NCI-H510A (cell line): ENCODE measurements at regions not wholly inside any gene's neighbourhood (a gene's known extent, or its start where the extent isn't known, plus 50 kb on each side); places are given as distances from the start of the nearest gene placed in this dataset.
"Not testable (repeated sequence)": the region's sequence is repeated elsewhere in the genome, so short reads cannot be mapped to it uniquely, and the experiment has no call there.

Source experiments
- DNase-seq: peaks from one replicate; lab custom pipeline; 2025; lab: John Stamatoyannopoulos, UW

DNA sequence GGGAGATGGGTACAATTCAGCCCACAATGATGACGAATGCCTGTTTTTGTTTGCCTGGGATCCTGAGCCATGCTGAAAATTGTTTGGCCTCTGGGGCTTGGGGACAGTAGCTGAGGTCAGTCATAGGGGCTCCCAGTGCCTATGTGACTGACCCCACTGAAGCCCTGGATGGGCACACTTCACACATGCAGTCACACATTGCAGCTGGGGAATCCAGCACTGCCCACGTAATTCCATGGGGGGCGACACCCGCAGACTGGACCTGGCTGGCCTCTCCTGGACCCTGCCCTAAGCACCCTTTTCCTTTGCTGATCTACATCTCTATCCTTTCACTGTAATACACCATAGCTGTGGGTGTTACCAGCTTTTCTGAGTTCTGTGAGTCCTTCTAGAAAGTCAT lies 295.2 kb upstream of the HS6ST1 start:
- no peak for DNase-seq

DNA sequence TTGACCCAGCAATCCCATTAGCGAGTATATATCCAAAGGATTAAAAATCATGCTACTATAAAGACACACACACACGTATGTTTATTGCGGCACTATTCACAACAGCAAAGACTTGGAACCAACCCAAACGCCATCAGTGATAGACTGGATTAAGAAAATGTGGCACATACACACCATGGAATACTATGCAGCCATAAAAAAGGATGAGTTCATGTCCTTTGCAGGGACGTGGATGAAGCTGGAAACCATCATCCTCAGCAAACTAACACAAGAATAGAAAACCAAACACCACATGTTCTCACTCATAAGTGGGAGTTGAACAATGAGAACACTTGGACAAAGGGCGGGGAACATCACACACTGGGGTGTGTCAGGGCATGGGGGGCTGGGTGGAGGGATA lies 296.2 kb upstream of the HS6ST1 start:
- DNase-seq: not testable (repeated sequence)

DNA sequence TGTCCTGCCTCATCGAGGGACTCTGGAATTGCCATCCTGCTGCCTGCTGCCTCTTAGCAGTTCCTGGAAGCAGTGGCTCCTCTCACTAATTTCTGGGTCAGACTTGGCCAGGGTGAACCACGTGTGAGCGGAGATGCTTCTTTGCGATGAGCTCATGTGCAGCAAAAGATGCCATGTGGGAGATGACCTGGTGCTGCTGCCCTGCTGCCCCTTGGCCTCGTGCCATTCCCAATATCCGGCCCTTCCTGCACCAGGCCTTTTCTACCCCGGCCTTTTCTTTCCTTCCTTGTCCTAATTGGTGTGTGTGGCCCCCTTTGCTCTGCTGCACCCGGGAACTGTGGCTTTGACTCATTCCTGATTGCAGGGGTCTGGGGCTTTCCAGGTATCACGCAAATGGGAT lies 296.9 kb upstream of the HS6ST1 start:
- no peak for DNase-seq

DNA sequence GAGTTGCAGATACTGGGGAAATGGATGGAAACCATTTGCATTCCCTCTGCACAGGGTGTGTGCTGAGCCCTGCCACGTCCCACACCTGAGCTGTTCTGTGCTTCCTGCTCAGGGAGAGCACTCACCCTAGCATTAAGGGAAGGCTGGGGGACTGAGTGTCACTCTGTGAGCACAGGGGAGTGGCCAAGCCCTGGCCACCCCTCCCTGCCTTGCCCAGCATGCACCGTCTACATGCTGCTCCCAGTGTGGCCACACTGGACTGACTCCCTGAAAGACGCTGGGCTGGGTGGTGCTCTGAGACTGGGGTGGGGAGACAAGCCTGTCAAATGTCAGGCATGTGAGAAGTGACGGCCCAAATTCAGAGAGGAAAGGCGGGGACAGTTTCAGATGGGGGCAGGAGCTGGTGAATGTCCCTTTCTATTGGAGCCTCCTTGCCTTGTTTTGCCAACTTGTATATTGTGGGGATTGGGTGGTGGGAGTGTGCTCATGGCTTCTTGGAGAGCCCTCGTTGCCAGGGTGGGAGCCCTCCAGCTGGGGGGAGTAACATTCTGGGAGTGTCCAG lies 298.4 kb upstream of the HS6ST1 start:
- no peak for DNase-seq

DNA sequence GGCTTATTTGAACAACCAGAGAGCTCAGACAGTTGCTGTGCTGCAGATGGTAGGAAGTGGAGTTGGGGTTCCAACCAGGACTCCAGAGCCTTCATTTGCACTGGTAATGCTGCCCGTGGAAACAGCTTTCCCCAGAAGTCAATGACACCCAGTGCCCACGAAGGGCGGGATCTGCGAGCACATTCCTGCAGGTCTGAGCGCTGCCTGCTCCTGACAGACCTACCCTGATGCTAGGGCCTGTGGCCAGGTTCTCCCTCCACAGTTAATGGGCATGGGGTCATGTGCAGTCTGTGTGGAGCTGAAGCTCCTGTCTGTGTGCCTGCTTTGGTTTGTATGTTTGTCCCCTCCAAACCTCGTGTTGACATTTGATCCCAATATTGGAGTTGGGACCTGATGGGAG lies 299.0 kb upstream of the HS6ST1 start:
- DNase-seq: no peak

DNA sequence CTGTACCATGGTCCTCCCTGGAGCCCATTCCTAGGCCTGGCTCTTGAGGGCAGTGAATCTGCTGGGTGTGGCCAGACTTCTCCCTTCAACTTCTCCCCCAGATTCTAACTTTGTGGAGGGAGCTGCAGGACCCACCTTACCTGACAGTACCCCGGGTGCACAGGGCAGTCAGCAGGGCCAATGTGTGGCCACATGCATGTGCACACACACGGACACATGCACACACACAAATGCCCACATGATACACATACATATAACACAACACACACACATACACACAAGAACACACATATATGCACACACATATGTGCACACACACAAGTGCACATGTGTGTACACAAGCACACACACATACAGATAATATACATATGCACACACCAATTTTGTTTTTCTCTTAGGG lies 300.0 kb upstream of the HS6ST1 start:
- DNase-seq: no peak

DNA sequence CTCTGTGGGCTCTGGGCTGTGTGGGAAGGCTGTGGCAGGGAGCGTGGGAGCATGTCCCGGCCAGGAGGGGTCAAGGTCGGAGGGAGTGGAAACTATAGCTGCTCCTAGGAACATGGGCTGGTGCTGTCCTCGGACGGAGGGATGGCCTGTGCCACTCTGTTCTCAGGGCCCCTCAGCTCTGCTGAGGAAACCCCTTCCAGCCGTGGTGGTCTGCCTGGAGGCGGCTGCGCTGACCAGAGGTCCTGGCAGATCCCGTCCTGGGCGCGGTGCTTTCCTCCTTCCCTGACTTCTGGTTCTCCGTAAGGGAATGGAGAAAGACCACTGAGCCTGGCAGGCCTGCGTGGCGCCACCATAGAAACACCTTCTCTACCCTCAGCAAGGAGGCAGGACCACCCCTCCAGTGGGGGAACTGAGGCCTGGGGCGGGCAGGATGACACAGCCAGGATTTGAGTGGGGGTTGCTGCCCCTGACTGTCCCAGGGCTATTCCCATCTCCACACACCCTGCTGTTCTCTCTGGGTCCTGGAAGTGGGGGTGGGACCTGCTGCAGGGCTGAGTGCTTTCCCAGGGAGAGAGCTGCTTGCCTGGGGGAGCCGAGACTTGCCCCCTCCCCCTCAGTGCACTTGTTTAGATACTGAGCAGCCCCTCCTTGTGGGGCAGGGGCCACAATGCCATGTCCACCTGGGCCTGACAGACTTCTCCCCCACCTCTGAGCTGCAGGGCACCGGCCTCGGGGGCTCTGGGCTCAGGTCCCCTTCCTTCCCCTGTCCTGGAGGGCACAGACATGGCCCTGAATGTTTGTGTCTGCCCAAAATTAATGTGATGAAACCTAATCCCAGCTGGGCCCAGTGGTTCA lies 301.0 kb upstream of the HS6ST1 start:
- no peak for DNase-seq

DNA sequence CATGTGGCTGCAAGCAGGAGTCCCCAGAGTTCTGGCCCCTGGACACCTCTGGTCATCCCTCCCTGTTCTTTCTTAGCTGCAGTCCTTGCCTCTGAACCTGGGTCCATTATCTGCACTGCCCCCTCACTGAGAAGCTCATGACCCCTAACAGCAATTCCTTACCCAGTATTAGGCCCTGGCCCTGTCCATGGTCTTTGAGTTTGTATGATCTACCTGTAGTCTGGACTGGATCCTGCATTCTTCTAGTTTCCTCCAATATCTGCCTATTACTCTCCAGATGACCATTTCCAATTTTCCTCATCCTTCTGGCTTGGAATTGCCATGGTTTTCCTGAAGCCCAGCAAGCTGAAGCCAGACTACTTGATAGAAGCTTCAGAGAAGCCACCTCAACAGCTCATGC lies 302.4 kb upstream of the HS6ST1 start:
- no peak for DNase-seq

DNA sequence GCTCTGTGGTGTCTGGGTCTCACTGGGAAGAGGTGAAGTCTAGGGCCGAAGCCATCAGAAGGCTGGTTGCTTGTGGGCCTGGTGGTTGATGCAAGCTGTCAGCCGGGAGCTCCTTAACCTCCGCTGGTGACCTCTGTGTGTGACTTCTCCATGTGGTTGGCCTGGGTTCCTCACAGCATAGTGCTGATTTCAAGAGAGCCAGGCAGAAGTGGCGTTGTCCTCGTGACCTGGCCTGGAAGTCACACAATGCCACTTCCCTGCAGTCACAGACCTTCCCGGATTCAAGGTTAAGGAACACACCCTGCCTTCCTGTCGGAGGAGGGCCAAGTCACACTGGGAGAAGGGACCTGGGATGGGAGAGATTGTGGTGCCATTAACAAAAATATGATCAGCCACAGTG lies 303.7 kb upstream of the HS6ST1 start:
- no peak for DNase-seq

DNA sequence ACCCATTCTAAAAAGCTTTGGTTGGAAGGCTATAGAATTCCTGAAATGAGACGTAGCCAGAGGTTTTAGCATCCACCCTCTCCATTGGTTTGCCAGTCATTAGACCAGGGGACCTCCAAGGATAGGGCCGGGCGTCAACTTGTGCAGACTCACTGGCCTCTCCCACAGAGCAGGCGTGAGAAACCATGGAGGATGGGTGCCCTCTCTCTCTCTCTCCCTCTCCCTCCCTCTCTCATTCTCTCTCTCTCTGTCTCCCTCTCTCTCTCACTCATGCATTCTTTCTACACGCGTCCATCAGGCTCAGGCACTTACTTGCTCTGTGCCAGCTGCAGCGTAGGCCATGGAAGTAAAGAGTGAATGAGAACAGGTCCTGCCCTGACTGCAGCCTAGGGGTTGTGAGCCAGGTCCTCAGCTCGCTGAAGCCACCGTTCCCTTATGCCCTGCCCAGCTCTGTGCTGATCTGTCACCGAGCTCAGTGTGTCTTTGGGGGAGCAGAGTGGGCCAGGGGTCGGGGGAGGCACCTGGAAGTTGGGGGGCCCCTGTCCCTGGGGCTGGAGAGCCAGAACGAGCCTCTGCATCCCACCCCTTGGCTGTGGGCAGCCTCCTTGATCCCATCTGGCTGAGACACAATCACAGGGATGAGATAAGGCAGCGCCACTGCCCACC lies 304.4 kb upstream of the HS6ST1 start:
- no peak for DNase-seq

DNA sequence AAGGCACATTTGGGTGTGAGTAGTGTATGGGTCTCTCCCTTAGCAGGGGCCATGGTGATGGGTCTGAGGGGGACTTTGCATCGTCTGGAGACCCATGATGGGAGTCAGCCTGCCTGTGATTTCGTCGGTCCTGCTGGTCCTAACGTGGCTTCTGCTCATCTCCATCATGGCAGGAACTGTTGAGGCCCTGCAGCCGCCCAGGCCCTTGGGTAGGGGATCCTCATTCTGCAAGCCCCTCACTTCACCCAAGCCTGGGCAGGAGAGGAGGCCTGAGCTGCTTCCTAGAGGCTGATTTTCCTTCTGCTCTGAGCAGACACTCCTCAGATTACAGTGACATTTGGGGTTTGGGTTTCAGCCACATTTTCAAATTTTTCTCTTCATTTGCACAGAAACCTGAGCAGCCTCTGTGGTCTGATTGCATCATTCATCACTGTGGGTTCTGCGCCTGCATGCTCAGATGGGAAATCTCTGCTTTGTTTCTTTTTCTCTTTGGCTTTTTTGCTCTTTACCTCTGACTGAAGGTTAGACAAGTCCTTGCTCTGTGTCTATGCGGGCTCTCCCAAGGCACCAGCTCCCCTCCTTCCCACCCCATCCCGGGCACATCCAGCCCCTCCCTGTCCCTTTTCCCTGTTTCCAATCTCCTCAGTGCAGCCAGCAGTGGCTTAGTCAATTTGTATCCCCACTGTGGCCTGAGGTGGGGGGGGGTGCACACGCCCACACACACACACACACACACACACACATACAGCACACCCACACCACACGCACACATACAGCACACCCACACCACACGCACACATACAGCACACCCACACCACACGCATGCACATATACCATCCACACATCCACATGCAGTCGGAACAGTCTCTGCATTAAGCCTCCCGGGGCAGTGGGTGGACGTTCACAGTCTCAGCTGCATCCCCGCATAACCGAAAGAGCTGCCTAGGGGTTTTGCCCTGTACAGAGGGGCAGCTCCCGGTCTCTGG lies 305.4 kb upstream of the HS6ST1 start:
- no peak for DNase-seq

DNA sequence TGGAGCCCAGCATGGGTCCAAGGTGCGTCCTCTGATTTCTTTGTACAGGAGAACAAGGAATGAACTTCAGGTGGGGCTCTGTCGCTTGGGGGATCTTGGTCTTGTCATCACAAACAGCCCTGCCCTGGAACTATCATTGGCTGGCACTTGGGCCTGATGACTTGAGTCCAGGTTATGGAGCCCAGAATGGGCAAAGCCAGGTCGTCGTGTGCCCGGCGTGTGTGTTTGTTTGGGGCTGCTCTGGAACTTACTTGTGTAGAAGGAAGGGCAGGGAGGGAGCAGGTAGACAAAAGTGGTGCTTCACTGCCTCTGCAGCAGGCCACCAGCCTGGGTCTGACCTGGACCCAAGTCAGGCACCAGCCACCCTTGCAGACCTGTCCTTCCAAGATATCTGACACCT lies 306.3 kb upstream of the HS6ST1 start:
- no peak for DNase-seq

DNA sequence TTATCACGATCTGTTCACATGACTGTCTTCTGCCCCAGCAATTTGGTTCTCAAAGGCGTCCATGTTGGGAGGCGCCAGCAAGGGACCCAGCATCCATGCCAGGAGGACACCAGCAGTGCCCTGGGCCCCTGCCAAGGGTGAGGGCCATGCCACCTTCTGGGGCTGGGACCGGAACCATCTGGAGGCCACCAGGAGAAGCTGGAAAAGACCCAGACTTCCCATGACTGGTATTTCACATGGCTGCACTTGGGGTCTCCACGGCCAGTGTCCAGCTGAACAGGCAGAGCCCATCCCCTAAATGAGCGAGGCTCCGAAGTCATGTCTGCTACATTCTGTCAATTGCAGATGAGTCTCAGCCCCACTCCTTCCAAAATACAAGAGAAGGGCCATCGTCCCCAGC lies 306.8 kb upstream of the HS6ST1 start:
- DNase-seq: no peak

DNA sequence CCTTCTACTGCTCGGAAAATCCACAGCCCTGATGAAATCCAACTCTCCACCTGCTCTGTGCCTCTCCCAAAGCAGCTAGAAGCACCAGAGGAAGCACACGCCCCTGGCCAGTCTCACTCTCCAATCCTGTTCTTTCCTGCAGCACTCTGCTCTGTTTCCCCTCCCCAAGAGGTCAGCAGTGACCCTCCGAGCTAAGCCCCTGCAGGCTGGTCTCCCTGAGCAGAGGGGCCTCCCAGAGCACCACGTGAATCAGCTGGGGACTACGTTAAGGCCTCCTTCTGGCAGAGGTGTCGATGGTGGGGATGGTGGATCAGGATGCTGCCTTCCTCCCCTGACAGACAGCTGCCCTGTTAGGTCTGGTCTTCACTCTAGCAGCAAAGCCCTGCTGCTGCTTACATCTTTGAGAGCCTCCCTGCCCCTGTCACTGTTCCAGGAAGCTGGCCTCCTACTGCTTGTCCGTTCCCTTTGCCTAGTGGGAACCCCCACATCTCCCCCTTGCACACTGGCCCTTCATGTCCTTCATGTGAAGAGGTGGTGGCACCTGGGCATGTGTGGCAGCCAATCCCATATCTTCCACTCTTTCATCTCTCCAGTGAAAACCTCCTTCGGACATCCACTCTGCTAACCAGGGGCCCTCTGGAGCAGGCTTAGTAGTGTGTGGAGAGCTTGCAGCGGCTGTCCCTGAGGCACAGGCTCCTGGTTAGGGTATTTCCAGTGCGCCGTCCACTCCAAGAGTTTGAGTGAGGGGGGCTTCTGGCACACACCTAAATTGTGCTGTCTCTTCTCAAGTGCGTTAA lies 307.5 kb upstream of the HS6ST1 start:
- no peak for DNase-seq

DNA sequence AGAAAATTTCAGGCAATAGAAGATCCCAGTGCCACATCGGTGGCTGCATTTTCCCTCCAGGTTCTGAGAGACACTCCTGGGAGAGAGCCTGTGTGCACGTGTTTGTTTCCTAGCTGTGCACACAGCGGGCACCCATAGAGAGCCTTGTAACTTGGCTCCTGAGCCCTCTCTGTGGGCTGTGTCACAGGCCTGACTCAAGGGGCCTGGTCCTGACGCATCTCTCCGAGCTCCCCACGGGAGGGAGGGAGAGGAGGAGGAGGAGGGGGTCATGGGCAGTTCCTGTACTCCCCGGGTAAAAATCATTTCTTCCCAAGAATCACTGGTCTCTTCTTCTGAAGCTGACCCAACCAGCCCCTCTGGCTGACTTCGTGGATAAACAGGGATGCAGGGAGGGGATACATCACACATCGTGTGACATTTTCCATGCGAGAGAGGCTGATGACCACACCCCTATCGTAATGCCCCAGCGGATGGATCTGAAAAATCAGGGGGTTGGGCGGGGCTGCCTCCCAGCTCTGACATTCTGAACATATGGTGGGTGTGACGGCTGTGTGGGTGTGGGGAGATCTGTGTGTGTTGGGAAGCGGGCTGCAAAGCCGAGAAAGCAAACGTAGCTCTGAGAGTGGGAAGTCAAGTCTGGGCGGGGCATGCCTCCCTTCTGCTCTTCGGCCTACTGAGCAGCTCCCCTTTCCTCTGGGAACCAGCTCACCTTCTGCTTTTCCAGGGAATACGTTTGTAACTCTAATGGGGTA lies 308.3 kb upstream of the HS6ST1 start:
- DNase-seq: no peak

DNA sequence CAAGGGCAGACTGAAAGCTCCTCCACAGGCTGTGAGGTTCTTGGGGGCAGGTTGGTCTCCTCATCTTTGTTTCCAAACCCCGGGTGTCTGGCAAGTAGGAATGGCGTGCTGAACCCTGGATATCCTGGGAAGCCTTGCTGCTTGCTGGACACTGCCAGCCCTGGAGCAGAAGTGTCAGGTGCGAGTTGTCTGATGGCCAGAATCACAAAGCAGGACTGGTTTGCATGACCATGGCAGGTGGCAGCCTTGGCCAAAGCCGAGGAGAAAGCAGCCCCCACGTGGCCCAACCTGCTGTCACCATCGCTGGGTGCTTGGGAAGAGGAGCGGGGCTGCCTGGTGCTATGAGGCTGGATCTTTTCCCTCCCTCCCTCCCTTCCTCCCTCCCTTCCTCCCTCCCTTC lies 309.5 kb upstream of the HS6ST1 start:
- no peak for DNase-seq

DNA sequence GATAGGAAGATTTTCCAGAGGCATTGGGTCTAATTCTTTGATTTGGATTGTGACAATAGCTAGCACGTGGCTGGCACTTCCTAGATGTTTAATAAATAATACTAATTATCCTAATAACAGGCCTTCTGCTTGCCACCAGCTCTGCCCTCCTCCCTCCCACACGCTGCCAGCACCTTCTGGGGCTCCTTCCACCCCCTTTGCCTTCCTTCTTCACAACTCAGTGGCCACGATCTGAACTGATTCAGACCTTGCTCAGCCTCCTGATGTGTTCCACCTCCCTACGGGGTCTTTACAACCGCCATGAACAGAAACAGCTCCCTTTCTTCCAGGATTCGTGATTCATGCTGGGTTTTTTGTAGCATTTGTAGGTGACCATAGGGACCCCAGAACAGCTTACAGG lies 310.3 kb upstream of the HS6ST1 start:
- DNase-seq: no peak

DNA sequence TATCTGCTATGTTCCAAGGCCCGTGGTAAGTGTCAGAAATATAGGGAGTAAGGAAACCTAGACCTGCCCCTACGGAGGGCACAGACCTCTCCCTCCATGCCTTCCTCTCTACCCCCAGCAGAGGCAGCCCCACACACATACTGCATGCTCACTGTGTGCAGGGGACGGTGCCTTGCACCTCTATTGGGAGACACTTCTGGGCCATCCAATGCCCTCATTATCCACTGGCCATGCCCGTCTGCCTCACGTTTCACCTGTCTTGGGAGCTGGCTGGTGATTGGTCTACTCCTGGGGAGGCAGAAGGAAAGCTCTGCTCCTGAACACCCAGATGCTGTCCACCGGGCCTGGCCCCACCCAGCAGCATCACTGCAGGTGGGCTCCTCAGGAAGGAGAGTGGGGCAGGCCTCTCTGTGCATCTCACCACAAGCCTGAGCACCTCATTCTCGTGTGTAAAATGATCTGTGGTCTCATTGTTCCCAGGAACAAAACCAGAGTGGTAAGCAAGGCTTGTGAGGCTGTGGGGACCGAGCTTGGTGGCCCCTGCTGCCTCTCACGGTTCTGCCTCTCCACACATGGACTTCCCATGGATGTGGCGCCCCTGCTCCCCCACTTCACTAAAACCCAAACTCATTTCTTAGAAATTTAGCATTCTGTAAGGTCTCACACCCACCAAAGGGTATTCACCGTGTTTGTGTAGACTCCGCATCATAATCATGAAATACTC lies 312.5 kb upstream of the HS6ST1 start:
- DNase-seq: no peak

DNA sequence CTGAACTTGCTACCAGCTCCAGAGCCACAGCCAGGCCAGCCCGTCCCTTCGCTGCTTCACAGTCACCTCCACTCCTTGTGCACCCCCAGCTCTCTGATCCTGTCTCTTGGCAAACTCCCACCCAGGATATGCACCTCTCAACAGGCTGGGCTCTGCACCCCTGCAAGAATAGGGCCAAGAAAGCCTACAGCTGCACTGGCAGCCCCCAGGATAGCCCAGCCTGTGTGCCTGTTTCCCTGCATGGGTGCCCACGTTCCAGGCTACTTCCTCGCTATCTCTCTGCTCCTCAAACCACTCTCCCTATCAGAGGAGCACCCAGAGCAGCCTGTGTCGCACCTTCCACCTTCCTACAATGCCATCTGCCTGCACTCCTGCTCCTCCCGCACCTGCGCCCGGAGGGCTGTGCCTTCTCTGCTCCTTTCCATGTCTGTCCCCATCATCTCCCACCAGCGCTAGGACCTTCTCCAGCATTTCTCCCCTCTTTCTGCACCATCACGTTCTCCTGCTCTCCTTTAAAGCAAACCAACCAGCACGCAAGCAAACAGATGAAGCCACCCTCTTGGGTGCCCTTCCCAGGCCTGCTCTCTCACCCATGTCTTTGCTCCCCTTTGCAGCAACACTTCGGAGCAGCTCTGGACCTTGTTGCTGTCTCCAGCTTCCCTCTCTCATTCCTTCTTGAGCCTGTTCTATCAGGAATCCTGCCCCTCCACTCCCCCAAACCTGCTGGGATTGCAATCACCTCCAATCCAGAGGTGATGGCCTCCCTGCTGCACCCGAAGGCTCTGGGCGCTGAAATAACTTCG lies 313.2 kb upstream of the HS6ST1 start:
- no peak for DNase-seq
